ENCODE measurements at regions not wholly inside any gene's neighbourhood (a gene's known extent, or its start where the extent isn't known, plus 50 kb on each side); places are given as distances from the start of the nearest gene placed in this dataset.
A peak's percentile ranks its signal among the peaks of the same experiment; 100 is the strongest.

GRCh38 chr3:193971261-193971751, 164.6 kb upstream of the HES1 start:
- FAIRE-seq = no peak
- Histone ChIP-seq H4K91ac (replicated peaks; ENCODE audit: insufficient read length, low read length) (peak overlapping the region; percentile 46), H3K9ac (replicated peaks in 1 of 4; ENCODE audit: extremely low read depth in 1 of 4, low read depth in 3 of 4, low read length in 3 of 4) (no peak overlapping the region), H4K5ac (ENCODE audit: insufficient read length, low read depth, low read length) (no peak overlapping the region), H3K79me2 (ENCODE audit: control insufficient read depth in 1 of 2, insufficient read depth in 2 of 2, low read length in 2 of 2) (no peaks in the 10 kb centered on the region), H3K36me3 (ENCODE audit: control insufficient read depth in 2 of 4, insufficient read depth in 4 of 4, low read length in 3 of 4) (no peaks in the 10 kb centered on the region), H3K4me1 (replicated peaks in 1 of 4; ENCODE audit: control insufficient read depth in 3 of 4, insufficient read depth in 4 of 4, low read length in 3 of 4) (peaks cover 7 to 16% (median 14%) of the 10 kb centered on the region in 4 experiments), H3K27ac (ENCODE audit: low read depth, low read length) (no peak overlapping the region), H3K4ac (replicated peaks; ENCODE audit: insufficient read length, low read depth, low read length) (no peak overlapping the region), H2BK5ac (ENCODE audit: low read depth, low read length) (no peak overlapping the region), H2AK5ac (ENCODE audit: low read depth, low read length) (no peak overlapping the region), H4K8ac (ENCODE audit: extremely low read depth, insufficient read depth, low read length) (no peak overlapping the region), H3K79me1 (ENCODE audit: low read depth, low read length) (no peaks in the 10 kb centered on the region), H3K23me2 (ENCODE audit: low read depth, low read length) (no peaks in the 10 kb centered on the region), H2BK15ac (ENCODE audit: low read length) (peak overlapping the region; percentile 83), H2AFZ (ENCODE audit: low read length) (no peak overlapping the region), H3K4me3 (ENCODE audit: extremely low read depth in 1 of 4, insufficient read depth in 2 of 4, low read depth in 3 of 4, low read length in 4 of 4) (no peak overlapping the region), H3K9me3 (ENCODE audit: insufficient read depth in 2 of 2, low read depth in 1 of 2, low read length in 1 of 2) (no peaks in the 10 kb centered on the region), H3K14ac (ENCODE audit: insufficient read length) (no peak overlapping the region), H2BK20ac (ENCODE audit: low read length) (0 out of 2 replicates have a peak overlapping the region, but pooled peaks have one; percentile 26), H2BK12ac (ENCODE audit: low read depth, low read length) (no peak overlapping the region), H3K23ac (ENCODE audit: insufficient read length) (no peak overlapping the region), H4K20me1 (replicated peaks in 1 of 2; ENCODE audit: control insufficient read depth in 1 of 2, insufficient read depth in 2 of 2, low read length in 2 of 2) (no peaks in the 10 kb centered on the region), H3K18ac (ENCODE audit: extremely low read depth, low read length) (no peak overlapping the region), H3K27me3 (replicated peaks in 1 of 4; ENCODE audit: control insufficient read depth in 3 of 4, extremely low read depth in 1 of 4, insufficient read depth in 3 of 4, low read length in 3 of 4) (peaks cover 0 to 5% (median 2%) of the 10 kb centered on the region in 4 experiments; a peak in 3 of 7 replicates), H3K56ac (replicated peaks; ENCODE audit: insufficient read length, low read depth, low read length) (no peak overlapping the region), H2BK120ac (replicated peaks; ENCODE audit: low read depth, low read length) (no peak overlapping the region), H3K4me2 (ENCODE audit: insufficient read depth in 1 of 2, low read depth in 2 of 2, low read length in 2 of 2) (no peak overlapping the region)
- no peak for DNase-seq (ENCODE audit: low read depth in 1 of 2, low spot score in 2 of 2)
- POLR2A ChIA-PET (ENCODE audit: partially characterized antibody) = no interaction called here
- CTCF ChIA-PET (ENCODE audit: partially characterized antibody) = interaction anchor here (0.7 to 5.0 kb wide), 20 partner anchors 8 to 847 kb away, joined by 3 to 49 read pairs (median 4); no protein-coding TSS in a partner anchor
- WGBS, 2 experiments (ENCODE audit: extremely low coverage in 1 of 2, insufficient coverage in 1 of 2, insufficient read length in 1 of 2, insufficient replicate concordance in 2 of 2, low coverage in 1 of 2, low lambda C conversion rate in 2 of 2, missing lambda C conversion rate in 1 of 2) = 88% methylated on average over 9 of the region's 9 CpGs; no CpG with 5 or more reads in 1 of the 2 experiments
- TF ChIP-seq SP1 (IDR thresholded peaks at IDR 0.05; ENCODE audit: low read depth, low read length) (no peak), MAFK (IDR thresholded peaks at IDR 0.05; ENCODE audit: low read depth, low read length) (no peak), BCL11A (IDR thresholded peaks at IDR 0.05; ENCODE audit: low read depth in 2 of 2, low read length in 2 of 2) (no peak), RAD21 (IDR thresholded peaks at IDR 0.05 in 1 of 2, conservative IDR thresholded peaks at IDR 0.05 in 1 of 2; ENCODE audit: low read depth in 2 of 2, low read length in 2 of 2) (no peak), ASH2L (IDR thresholded peaks at IDR 0.05; ENCODE audit: low read length) (no peak), EZH2 (IDR thresholded peaks at IDR 0.05; ENCODE audit: low read depth, low read length, severe bottlenecking) (no peak), SRF (IDR thresholded peaks at IDR 0.05; ENCODE audit: low read depth, low read length) (no peak), EP300 (IDR thresholded peaks at IDR 0.05; ENCODE audit: borderline replicate concordance in 1 of 2, low read depth in 2 of 2, low read length in 2 of 2) (no peak), CEBPB (IDR thresholded peaks at IDR 0.05; ENCODE audit: low read depth, low read length) (no peak), CREB1 (IDR thresholded peaks at IDR 0.05) (no peak), NRF1 (IDR thresholded peaks at IDR 0.05; ENCODE audit: low read depth, low read length) (no peak), GTF2F1 (IDR thresholded peaks at IDR 0.05; ENCODE audit: borderline replicate concordance, low read depth, low read length) (no peak), SAP30 (IDR thresholded peaks at IDR 0.05; ENCODE audit: insufficient read depth, insufficient replicate concordance, low read length) (no peak)
- TF ChIP-seq, protein P1, sequence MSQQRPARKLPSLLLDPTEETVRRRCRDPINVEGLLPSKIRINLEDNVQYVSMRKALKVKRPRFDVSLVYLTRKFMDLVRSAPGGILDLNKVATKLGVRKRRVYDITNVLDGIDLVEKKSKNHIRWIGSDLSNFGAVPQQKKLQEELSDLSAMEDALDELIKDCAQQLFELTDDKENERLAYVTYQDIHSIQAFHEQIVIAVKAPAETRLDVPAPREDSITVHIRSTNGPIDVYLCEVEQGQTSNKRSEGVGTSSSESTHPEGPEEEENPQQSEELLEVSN (IDR thresholded peaks at IDR 0.05) = no peak

Measured in H1 (cell line).